Spleen (tissue), 11 donors: ENCODE measurements at regions not wholly inside any gene's neighbourhood (a gene's known extent, or its start where the extent isn't known, plus 50 kb on each side); places are given as distances from the start of the nearest gene placed in this dataset.

ENCODE experiments used
- DNase-seq: peaks from one replicate; pipeline ENCODE4 v3.0.0-alpha.2; 2020
- H3K27ac ChIP-seq, 8 donors: fragments of 200-600 bp; sonication (generic) in 7 of 8; 1 replicate in 4 of 8; 2 replicates in 4 of 8; pipeline versions ENCODE4 v1.5.0 to v1.8.0; 2016 to 2021; ENCODE audit warnings: inconsistent platforms in 4 of 8, mild to moderate bottlenecking in 4 of 8, moderate library complexity in 1 of 8
- H3K27me3 ChIP-seq, 7 donors: fragments of 200-600 bp; sonication (generic) in 6 of 7; replicated peaks in 1 of 7; 1 replicate in 4 of 7; 2 replicates in 3 of 7; pipeline versions ENCODE4 v1.5.0 to v1.8.0; 2016 to 2021; ENCODE audit warnings: inconsistent platforms in 3 of 7, mild to moderate bottlenecking in 1 of 7
- H3K36me3 ChIP-seq, 6 donors: fragments of 200-600 bp; sonication (generic) in 5 of 6; 1 replicate in 4 of 6; 2 replicates in 2 of 6; pipeline versions ENCODE4 v1.5.0 to v1.8.0; 2016 to 2021; ENCODE audit warnings: inconsistent platforms in 2 of 6
- H3K4me1 ChIP-seq, 6 donors: fragments of 200-600 bp; sonication (generic) in 5 of 6; 1 replicate in 3 of 6; 2 replicates in 3 of 6; pipeline versions ENCODE4 v1.5.0 to v1.8.0; 2016 to 2021; ENCODE audit warnings: inconsistent platforms in 3 of 6
- H3K4me3 ChIP-seq, 8 donors: fragments of 200-600 bp; sonication (generic) in 7 of 8; 1 replicate in 4 of 8; 2 replicates in 4 of 8; pipeline versions ENCODE4 v1.5.0 to v1.8.0; 2016 to 2021; ENCODE audit warnings: inconsistent platforms in 4 of 8, mild to moderate bottlenecking in 4 of 8, moderate library complexity in 2 of 8
- H3K9me3 ChIP-seq, 8 donors: fragments of 200-600 bp; sonication (generic) in 7 of 8; 1 replicate in 4 of 8; 2 replicates in 4 of 8; pipeline versions ENCODE4 v1.5.0 to v1.8.0; 2016 to 2021; ENCODE audit warnings: inconsistent platforms in 4 of 8
- CTCF ChIP-seq, 11 experiments: fragments of 200-600 bp in 7 of 11; fragments of 450-650 bp in 4 of 11; sonication (generic) in 4 of 11; IDR thresholded peaks in 8 of 11; conservative IDR thresholded peaks in 3 of 11; 1 replicate in 7 of 11; 2 replicates in 4 of 11; pipeline versions ENCODE4 v1.4.0 to v1.8.0; 2016 to 2021; ENCODE audit warnings: antibody characterized with exemption in 11 of 11, inconsistent platforms in 4 of 11, mild to moderate bottlenecking in 1 of 11
- POLR2A ChIP-seq, 3 donors: fragments of 450-650 bp; IDR thresholded peaks; one replicate each; pipeline ENCODE4 v1.5.1; 2017; ENCODE audit warnings: antibody characterized with exemption in 3 of 3, mild to moderate bottlenecking in 1 of 3
- POLR2AphosphoS5 ChIP-seq, 3 donors: sonication (generic); formaldehyde crosslinking; IDR thresholded peaks; one replicate each; pipeline ENCODE4 v1.5.1; 2017; ENCODE audit warnings: antibody characterized with exemption in 3 of 3
- WGBS, 5 donors: extraction: QIAGEN DNeasy Blood & Tissue Kit in 3 of 5; methylation state at CpG; one replicate each; pipeline versions ENCODE4 v1.1.5 to v1.1.7; 2013 to 2018; 5-methylcytosine and 5-hydroxymethylcytosine counted together
- intact Hi-C: fragments of 100-400 bp; cut with DNase I; formaldehyde crosslinking; loops from one replicate; pipeline ENCODE4 v1.15.0; 2023; ENCODE audit warnings: low total_unique reads
- donor health status: healthy with polysubstance abuse.
- donor health status: DM: no; HTN: no; CAD: no; lungs with moderate emphysema.
- donor health status: DM: no; HTN: no; CAD: no.
- donor health status: Bipolar disorder and iron deficiency.
- donor health status: healthy.
- donor health status: DM: no; HTN: no; CAD: no.
- donor health status: DM: yes; HTN: yes; CAD: no.

- WGBS, 5 donors, result 74 to 91% (median 83%) methylated on average over 5 of the region's 5 CpGs
- intact Hi-C loops, result no loop called here
- Histone ChIP-seq H3K4me3 (no peak overlapping the region), H3K4me1 (no peaks in the 10 kb centered on the region), H3K27me3 (no peaks in the 10 kb centered on the region), H3K27ac (no peak overlapping the region), H3K36me3 (no peaks in the 10 kb centered on the region), H3K9me3 (peaks cover 0 to 36% (median 8%) of the 10 kb centered on the region in 8 donors)
- no peak for DNase-seq
- TF ChIP-seq POLR2A (IDR thresholded peaks at IDR 0.05) (no peak), CTCF (IDR thresholded peaks at IDR 0.05 in 8 of 11, conservative IDR thresholded peaks at IDR 0.05 in 3 of 11) (no peak), POLR2AphosphoS5 (IDR thresholded peaks at IDR 0.05) (no peak)
Measured at GRCh38 chr6:78808933-78809332, 58.4 kb upstream of the IRAK1BP1 start.

- Histone ChIP-seq H3K9me3 (peaks cover 0 to 33% (median 3%) of the 10 kb centered on the region in 8 donors), H3K36me3 (no peaks in the 10 kb centered on the region), H3K27ac (no peak overlapping the region), H3K27me3 (no peaks in the 10 kb centered on the region), H3K4me3 (no peak overlapping the region), H3K4me1 (no peaks in the 10 kb centered on the region)
- WGBS, 5 donors, result 10 to 30% (median 18%) methylated on average over 1 of the region's 1 CpG
- DNase-seq, result no peak
- TF ChIP-seq CTCF (IDR thresholded peaks at IDR 0.05 in 8 of 11, conservative IDR thresholded peaks at IDR 0.05 in 3 of 11), result no peak
- TF ChIP-seq POLR2AphosphoS5 (IDR thresholded peaks at IDR 0.05), result no peak
- TF ChIP-seq POLR2A (IDR thresholded peaks at IDR 0.05), result no peak
- intact Hi-C loops, result no loop called here
Measured at GRCh38 chr6:78810146-78810545, 57.2 kb upstream of the IRAK1BP1 start.

GRCh38 chr6:78810698-78811097 is 56.7 kb upstream of the IRAK1BP1 start:
- Histone ChIP-seq H3K36me3 (no peaks in the 10 kb centered on the region), H3K4me1 (no peaks in the 10 kb centered on the region), H3K27me3 (no peaks in the 10 kb centered on the region), H3K27ac (no peak overlapping the region), H3K4me3 (no peak overlapping the region), H3K9me3 (peaks cover 0 to 35% (median 2%) of the 10 kb centered on the region in 8 donors)
- no peak for DNase-seq
- intact Hi-C loops, result no loop called here
- WGBS, 5 donors, result 47 to 69% (median 50%) methylated on average over 2 of the region's 2 CpGs
- TF ChIP-seq POLR2AphosphoS5 (IDR thresholded peaks at IDR 0.05) (no peak), CTCF (IDR thresholded peaks at IDR 0.05 in 8 of 11, conservative IDR thresholded peaks at IDR 0.05 in 3 of 11) (no peak), POLR2A (IDR thresholded peaks at IDR 0.05) (no peak)
